HG03095 (cell line): ENCODE measurements at regions not wholly inside any gene's neighbourhood (a gene's known extent, or its start where the extent isn't known, plus 50 kb on each side); places are given as distances from the start of the nearest gene placed in this dataset.

Experiments
- ATAC-seq: cut with Tn5 transposase; IDR thresholded peaks from one replicate; pipeline ENCODE4 v1.9.1; 2021; ENCODE audit warnings: moderate library complexity; ENCODE audit not compliant: unreplicated experiment

- ATAC-seq: no peak
Measured at GRCh38 chr10:35770817-35771355, 128.8 kb upstream of the FZD8 start.

GRCh38 chr10:35769795-35770194, 127.7 kb upstream of the FZD8 start:
- no peak for ATAC-seq

- ATAC-seq: no peak
Measured at GRCh38 chr10:35768731-35769130, 126.6 kb upstream of the FZD8 start.

GRCh38 chr10:35768011-35768410, 125.9 kb upstream of the FZD8 start:
- ATAC-seq: no peak

GRCh38 chr10:35765996-35766395, 123.9 kb upstream of the FZD8 start:
- no peak for ATAC-seq

GRCh38 chr10:35765066-35765527, 123.0 kb upstream of the FZD8 start:
- no peak for ATAC-seq

- ATAC-seq: no peak
Measured at GRCh38 chr10:35762311-35763030, 120.4 kb upstream of the FZD8 start.

GRCh38 chr10:35758076-35758475, 116.0 kb upstream of the FZD8 start:
- no peak for ATAC-seq

GRCh38 chr10:35754519-35754918, 112.4 kb upstream of the FZD8 start:
- ATAC-seq: no peak

GRCh38 chr10:35752469-35753461, 110.7 kb upstream of the FZD8 start:
- no peak for ATAC-seq

GRCh38 chr10:35751347-35751746, 109.3 kb upstream of the FZD8 start:
- no peak for ATAC-seq

GRCh38 chr10:35749230-35749629, 107.1 kb upstream of the FZD8 start:
- no peak for ATAC-seq

- no peak for ATAC-seq
Measured at GRCh38 chr10:35745617-35746403, 103.7 kb upstream of the FZD8 start.

GRCh38 chr10:35743851-35744250, 101.8 kb upstream of the FZD8 start:
- no peak for ATAC-seq

- ATAC-seq: no peak
Measured at GRCh38 chr10:35743351-35743750, 101.3 kb upstream of the FZD8 start.

- ATAC-seq: no peak
Measured at GRCh38 chr10:35739998-35740397, 97.9 kb upstream of the FZD8 start.

- ATAC-seq: no peak
Measured at GRCh38 chr10:35735412-35735811, 93.3 kb upstream of the FZD8 start.

GRCh38 chr10:35731828-35732227, 89.7 kb upstream of the FZD8 start:
- no peak for ATAC-seq

GRCh38 chr10:35728341-35728740, 86.2 kb upstream of the FZD8 start:
- ATAC-seq: no peak

- ATAC-seq: no peak
Measured at GRCh38 chr10:35726846-35727245, 84.8 kb upstream of the FZD8 start.

GRCh38 chr10:35723992-35724391, 81.9 kb upstream of the FZD8 start:
- ATAC-seq: no peak
